ENCODE measurements at regions not wholly inside any gene's neighbourhood (a gene's known extent, or its start where the extent isn't known, plus 50 kb on each side); places are given as distances from the start of the nearest gene placed in this dataset.

DNA sequence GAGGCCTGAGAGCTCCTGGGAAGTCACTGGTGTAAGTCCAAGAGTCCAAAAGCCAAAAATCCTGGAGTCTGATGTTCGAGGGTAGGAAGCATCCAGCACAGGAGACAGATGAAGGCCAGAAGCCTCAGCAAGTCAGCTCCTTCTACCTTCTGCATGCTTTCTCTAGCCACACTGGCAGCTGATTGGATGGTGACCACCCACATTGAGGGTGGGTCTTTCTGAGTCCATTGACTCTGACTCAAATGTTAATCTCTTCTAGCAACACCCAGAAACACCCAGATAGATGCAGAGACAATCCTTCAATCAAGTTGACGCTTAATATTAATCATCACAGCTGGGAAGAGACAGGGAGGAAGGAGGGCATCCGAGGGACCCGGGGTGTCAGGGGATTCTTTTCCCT is 305.8 kb downstream of the AACS start:
- DNase-seq (ENCODE audit: low read depth) = no peak

DNA sequence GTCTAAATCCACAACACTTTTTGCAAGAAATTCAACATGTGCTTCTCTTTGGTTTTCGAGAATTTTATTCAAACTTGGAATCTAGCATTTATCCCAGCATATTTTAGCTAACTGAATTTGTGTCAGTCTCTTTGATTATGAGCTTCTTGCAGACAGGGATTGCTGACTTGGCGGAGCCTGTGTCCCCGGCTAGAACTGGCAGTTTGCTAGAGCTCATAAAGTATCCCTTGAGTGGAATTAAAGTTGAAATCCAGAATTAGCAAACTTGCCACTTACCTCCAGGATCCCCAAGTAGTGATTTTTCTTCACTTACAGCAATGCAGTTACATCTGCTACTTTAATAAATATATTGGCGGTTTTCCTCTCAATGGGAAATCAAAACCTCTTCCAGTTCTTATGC is 306.9 kb downstream of the AACS start:
- no peak for DNase-seq (ENCODE audit: low read depth)

DNA sequence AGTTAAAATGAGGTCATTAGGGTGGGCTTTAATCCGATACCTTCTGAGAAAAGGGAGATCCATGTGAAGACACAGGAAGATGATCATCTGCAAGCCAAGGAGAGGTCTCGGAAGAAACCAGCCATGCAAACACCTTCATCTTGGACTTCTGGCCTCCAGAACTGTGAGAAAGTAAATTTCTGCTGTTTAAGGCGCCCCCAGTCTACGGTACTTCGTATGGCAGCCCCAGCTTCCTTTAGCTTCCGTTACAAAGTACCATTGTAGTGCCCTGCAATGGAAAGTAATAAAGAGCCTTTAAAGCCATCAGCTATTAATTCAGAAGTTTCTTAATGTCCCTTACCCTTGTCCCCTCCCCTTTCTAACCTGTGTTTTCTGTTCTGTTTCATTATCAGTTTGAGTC is 308.1 kb downstream of the AACS start:
- no peak for DNase-seq (ENCODE audit: low read depth)

DNA sequence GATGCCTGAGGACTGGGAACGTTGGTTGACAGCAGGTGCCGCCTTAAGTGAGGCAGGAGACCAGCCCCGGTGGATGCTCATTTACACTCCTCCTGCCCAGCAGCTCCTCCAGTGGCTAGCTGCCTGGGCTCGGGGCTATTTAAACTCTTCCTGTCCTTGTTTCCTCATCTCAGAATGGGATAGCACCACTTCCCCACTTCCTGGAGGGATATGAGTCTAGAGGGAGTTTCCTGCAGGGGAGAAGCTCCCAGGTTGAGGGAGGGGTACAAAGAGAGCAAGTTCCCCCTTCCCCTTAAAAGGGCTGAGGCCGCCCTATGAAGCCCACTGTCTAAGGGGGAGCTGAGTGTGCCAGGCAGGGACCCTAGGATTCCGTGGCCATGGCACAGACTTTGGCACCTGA is 311.2 kb downstream of the AACS start:
- no peak for DNase-seq (ENCODE audit: low read depth)

DNA sequence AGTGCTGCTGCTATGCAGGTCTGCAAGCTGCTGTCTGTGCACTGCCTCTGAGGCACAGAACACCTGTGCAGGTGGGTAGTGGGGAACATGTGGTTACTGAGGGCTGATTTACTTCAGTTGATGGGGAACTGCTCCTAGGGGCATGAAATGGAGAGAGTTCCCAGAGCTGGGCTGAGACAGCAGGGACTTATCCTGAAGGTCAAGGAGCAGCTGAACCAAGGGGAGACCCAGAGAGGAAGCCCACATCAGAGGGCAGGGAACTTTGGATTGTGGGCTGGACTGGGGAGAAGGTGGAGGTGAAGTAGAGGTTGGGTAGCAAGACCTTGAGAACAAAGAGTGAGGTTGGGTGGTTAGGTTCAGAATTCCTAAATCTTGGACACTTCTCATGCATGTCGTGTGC is 311.9 kb downstream of the AACS start:
- no peak for DNase-seq (ENCODE audit: low read depth)

DNA sequence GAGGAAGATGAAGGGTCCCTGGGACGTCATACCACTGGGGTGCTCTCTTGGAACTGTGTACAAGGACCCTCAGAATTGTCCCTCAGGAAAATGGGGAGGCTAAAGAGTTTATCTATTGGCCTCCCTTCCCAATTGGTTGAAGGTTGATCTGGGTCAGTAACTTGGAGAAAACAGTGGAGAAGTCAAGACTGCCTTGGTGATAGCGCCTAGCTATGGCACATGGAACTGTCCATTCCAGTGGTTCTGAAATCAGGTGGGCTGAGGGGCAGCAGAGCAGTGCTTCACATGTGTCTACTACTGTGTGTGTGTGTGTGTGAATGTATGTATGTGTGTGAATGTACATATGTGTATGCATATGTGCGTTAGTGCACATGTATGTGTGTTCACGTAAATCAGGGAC is 316.1 kb downstream of the AACS start:
- DNase-seq (ENCODE audit: low read depth) = no peak

DNA sequence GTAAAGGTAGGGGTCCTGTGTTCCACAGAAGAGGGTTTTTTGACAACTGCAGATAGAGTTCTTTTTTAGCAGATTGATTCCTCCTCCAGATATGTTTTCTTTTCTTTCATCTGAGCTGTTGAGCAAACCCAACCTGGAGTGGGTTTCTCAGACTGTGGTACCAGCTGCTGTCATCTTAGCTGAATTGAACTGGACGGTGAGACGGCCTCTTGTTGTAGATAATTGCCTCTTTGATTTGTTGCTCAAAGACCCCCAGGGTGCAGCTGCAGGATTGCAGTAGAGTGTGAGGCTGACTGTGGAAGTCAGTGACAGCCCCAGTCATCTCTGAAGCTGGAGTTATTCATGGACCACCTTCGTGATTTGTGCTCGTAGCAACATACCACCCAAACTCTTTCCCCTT is 317.7 kb downstream of the AACS start:
- DNase-seq (ENCODE audit: low read depth) = no peak

DNA sequence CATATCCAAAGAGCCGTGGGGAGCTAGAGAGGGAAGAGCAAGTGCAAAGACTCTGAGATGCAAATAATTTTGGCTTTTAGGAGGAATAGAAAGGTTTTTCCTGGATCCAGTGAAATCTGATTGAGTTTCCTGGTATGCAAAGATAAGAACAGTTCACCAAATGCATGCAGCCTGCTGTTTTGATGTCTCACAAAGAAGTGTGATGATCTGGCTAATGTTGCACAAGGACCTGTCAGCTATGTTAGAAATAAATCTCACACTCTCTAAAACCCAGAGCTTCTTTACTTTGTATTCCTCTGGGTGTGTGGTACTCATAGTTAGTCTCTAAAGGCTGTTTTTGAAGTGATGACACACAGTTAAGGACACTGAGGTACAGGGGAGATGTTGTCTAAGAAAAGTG is 321.4 kb downstream of the AACS start:
- DNase-seq (ENCODE audit: low read depth) = no peak

DNA sequence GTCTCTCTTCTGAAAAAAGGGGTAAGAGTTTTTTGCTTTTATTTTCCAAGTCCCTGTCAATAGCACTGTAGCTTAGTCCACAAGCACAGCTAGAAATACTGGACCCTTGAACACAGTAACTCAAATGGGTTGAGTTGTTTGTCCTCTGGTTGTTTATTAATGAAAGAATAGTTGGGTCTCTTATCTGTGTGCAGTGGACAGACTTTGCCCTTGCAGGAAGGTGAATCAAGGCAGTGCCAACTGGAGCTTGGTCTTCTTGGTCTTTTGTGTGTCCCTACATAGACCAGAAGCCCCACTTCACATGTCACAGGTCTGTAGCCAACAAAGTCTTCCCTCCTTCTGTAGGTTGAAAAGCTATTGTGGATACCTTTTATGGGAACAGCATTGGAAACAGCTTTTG is 322.0 kb downstream of the AACS start:
- DNase-seq (ENCODE audit: low read depth) = no peak

DNA sequence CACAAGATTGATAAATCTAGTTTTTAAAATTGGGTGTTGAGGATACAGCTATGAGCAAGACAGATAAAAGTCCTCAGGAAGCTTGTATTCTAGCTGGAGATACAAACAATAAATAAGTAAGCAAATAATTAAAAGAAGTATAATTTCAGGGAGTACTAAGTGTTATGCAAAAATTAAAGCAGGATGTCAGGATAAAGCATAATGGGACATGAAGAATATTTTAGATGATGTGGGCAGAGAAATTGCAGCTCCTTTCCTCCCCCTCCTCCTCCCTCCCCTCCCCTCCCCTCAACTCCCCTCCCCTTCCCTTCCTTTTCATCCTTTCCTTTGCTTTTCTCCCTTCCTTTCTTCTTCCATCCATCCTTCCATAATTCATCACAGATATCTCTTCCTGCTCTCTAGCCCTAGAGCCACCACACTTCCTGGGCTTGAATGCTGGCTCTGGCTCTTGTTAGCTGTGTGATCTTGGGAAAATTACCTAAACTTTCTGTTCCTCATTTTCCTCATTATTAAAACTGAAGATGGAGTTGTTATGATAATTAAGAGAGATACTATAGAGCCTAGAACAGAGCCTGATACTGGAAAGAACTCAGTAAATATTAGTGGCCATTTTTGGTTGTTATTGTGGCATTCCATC is 323.9 kb downstream of the AACS start:
- no peak for DNase-seq (ENCODE audit: low read depth)

DNA sequence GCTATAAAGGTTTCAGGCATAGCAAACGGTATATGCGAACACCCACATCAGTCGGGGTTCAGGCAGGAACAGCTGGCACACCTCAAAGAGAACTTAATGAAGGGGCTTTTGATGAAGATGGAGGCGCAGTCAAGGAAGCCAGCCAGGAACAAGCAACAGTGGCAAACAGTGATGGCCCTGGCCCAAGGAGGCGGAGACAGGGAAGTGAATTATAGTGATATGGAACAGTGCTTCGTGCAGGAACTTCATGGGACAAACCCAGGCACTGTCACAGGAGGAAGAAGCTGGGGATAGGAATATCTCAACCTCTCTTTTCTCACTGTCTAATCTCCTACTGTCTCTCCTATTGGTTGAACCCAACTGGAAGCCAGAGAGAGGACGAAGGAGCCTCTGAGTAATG is 328.3 kb downstream of the AACS start:
- DNase-seq (ENCODE audit: low read depth) = no peak

DNA sequence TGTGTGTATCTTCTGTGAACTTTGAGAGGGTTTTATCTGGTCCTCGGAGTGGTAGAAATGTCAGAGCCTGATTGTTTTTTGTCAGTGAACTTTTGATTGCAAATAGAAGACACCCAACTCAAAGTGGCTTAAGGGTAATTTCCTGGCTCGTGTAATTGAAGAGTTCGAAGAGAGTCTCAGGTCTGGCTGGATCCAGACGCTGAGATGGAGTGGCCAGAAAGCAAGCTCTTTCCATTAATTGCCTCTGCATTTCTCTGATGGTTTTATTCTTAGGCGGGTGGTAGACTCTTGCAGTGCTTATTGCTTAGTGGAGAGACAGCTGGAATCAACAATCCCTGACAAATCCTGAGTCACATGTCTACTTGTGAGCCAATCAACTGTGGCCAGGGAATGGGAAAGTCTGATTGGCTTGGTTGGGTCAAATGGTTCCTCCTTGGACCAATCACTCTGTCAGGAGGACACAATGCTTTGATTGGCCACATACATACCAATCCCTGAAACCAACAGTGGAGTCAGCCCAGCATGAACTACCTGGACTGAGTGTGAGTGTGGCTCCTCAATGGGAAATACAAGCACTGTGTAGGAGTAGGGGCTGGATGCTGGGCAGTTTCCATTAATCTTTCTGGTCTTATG is 330.5 kb downstream of the AACS start:
- no peak for DNase-seq (ENCODE audit: low read depth)

DNA sequence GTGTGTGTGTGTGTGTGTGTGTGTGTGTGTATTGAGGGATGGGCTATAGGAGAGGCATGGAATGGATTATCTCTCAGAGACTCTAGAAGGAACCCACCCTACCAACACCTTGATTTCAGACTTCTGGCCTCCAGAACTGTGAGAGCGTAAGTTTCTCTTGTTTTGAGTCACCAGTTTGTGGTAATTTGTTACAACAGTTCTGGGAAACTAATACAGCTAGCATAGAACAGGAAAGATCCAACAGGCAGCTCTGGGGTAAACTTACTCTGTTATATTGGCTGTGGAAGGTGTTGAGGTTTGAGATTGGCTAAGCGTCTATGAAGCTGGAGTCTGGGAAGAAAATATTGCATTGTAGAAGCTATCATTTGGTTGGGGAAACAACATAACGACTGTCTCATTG is 334.3 kb downstream of the AACS start:
- no peak for DNase-seq (ENCODE audit: low read depth)

DNA sequence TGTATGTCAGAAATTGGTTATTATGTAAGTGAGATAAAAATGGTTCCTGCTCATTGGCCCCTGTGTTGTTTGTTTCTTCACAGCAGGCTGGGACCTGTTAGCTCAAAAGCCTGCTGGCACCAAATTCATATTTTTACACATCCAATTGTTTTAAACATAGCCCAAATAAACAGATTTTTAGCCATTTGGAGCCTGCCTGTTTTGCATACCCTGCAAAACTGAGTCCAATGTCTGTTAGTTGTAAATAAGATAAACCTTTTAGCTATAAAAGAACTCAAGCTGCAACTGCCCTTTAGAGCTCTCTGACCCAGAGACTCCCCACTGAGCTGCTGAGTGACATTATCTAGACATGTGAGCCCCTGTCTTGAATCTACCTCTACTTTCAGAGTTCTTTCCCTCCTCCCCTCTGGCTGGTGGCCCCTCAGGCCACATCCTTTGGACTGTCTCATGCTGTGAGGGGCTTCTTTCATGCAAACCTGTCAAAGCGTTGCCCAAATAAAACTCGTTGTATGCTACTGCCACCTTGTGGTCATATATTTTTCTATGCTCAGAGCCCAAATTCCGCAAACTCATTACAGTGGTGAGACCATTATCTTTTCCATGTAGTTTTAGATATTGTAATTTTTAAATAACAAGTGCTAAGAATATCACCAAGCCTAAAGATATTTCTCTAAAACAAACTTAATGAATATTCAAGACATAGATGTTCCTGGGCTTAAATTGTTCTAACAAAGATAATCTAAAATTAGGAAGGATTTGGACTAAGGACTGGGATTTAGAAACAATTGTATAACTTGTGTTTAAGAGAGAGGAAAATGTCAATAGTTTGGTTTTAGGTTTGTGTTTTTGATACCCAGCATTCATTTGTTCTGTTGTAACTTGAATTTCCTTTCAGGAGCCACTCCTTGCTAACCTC is 337.9 kb downstream of the AACS start:
- DNase-seq (ENCODE audit: low read depth) = peak; percentile 2

DNA sequence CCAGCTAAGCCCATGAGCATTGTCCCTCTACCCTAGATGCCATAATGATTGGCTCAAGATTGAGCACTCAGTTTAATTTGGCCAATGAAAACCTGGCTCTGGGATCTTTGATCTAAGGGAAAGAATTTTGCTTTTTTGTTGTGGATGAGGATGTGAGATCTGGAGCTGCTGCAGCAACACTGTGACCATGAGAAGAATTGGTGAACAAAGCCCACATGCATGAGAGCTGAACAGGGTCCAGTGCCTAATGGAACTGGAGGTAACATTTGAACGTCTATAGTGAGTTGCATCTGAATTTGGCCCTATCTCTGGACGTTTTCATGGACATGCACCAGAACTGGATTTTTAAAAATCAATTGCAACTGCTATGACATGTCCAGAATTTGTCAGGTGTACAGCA is 338.6 kb downstream of the AACS start:
- DNase-seq (ENCODE audit: low read depth) = no peak

DNA sequence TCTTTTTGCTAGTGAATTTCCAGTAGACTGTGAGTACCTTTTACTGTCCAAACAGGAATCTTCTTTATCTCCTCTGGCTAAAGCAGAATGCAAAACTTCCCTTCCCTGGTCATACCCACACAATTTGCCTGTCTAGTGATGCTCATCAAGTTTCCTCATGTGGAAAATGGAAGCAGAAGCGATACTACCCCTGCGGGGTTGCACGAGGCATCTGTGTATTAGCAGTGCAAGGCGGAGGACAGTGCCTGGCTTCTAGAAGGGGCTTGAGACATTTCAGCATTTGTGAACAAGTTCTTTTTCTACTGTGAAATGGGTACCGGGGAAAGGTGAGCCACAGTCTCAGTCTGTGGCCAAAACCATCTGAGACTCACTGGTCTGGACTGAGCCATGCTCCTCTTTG is 340.9 kb downstream of the AACS start:
- DNase-seq (ENCODE audit: low read depth) = no peak

DNA sequence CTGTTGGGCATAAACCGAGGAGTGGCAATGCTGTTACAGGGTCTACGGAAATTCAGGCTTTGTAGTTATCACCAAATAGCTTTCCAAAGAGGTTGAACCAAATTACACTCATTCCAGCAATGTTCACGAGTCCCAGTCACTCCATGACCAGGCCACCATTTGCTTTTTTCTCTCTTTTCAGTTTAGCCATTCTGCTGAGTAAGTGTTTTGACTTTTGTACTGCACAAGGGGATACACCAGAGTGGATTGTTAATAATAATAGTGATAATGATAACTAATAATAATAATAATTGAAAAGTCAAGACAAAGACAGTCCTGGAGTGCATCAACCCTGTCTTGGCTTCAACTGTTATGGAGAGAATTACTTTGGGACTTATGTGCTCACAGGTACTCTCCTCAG is 343.5 kb downstream of the AACS start:
- DNase-seq (ENCODE audit: low read depth) = no peak

DNA sequence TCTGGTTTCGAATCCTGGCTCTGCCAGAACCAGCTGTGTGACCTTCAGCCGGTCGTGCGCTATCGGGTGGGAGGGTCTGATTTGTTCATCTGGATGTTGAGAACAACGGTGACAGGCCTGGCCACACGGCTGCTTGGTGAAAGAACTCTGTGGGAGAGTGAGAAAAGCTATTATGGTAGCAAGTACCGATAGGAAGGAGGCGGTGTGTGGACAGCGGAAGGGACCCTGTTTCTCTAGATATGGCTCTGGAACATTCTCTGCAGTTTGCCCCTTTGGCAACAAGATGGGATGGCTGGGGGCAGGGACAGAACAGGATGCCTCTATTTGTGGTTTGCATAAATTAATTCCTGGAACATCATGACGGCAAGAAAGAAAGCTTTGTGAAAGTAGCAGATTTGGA is 347.3 kb downstream of the AACS start:
- DNase-seq (ENCODE audit: low read depth) = no peak

DNA sequence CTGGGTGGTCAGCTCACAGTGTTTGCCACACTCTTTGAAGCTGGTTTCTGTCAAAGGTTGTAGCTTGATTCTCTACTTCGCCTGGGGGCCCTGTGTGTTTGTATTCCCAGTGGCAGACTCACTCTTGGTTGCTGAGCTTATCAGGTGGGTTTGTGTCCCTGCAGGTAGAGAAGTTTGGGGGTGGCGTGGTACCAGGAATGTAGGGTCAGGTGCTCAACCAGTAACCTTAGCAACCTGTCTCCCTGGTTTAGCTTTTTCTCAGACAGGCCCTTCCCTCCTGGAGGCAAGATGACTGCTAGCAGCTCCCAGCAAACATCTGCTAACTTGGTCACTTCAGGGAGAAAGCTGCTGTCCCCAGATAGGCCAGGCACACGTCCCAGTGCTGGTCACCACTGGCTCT is 352.2 kb downstream of the AACS start:
- no peak for DNase-seq (ENCODE audit: low read depth)

DNA sequence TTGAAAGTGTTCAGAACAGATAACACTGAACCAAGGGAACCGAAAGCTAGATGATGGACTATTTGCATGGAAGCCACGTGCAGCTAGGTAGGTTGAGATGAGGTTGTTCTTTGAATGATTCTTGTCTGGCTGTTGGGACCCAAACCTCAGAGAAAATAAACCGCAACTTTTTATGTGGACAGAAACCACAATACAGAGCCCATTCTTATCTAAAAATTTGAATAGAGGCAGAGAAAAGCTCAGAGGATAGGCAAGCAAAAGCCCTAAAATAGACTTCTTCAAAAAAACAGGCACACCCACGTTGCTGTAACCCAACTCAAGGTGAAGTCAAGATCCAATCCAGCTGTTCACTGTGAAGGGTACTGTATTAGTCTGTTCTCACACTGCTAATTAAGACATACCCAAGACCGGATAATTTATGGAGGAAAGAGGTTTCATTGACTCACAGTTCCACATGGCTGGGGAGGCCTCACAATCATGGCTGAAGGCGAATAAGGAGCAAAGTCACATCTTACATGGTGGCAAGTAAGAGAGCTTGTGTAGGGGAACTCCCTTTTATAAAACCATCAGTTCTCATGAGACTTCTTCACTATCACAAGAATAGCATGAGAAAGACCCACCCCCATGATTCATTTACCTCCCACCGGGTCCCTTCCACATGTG is 353.8 kb downstream of the AACS start:
- no peak for DNase-seq (ENCODE audit: low read depth)

DNA sequence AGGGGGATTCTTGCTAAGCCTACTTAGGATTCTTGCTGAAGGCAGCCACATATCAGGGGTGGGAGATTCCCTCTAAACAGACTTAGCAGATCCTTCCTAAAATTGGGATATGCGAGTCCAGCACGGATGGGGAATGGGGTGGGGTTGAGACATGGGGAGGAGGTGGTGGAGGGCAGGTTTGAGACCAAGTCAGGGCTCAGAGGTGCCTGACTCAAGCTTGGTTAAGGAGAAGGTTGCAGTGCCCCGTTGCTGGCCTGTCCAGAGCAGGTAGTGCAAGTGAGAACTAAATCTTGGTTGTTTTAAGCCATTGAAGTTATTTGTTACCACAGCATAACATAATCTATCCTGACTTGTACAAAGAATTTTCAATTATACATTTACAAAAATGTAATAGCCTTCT is 359.7 kb downstream of the AACS start:
- no peak for DNase-seq (ENCODE audit: low read depth)

DNA sequence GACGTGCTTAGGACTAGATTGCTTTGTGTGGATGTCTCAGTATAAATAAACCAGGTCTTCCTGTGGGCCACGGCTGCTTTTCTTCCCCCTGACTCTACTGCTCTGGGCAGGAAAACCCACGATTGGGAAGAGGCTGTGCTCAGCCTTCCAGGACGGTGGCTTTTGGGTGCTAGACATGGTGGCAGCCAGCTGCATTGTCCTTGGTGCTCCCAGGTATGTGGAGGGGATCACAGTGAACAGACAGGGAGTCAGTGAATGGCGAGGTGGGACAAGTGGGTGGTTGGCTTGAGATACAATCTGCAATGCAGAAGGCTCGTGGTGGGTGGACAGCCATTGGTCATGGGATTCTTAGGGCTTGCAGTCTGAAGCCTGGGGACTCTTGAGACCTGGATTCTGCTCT is 366.3 kb downstream of the AACS start:
- DNase-seq (ENCODE audit: low read depth) = no peak

DNA sequence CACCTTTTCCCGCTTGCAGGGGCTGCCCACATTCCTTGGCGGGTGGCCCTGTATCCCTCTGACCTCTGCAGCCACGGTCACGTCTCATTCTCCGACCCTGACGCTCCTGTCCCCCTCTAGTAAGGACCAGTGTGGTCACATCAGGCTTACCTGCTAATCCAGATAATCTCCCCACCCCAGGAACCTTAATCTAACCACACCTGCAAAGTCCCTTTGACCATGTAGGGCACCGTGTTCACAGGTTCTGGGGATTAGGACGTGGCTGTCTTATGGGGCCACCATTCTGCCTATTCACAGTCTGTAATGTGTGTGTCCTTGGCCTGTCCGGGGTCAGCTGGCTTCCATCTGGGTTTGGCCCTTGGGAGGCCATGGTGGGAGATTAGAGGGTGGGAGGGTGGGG is 368.9 kb downstream of the AACS start:
- DNase-seq (ENCODE audit: low read depth) = no peak

Measured in stromal cell of bone marrow (primary cell).